Small intestine (tissue), 7 donors: ENCODE measurements at regions not wholly inside any gene's neighbourhood (a gene's known extent, or its start where the extent isn't known, plus 50 kb on each side); places are given as distances from the start of the nearest gene placed in this dataset.

Source experiments
- DNase-seq, 2 donors: peaks; one replicate each; pipeline versions ENCODE4 v3.0.0 to v3.0.0-alpha.2; 2013
- FAIRE-seq: peaks from 2 replicates; lab custom pipeline; 2012; peaks lifted over from hg19 to GRCh38; lab: Jason Lieb, UNC
- H3K27ac ChIP-seq, 3 donors: one replicate each; pipeline ENCODE4 v1.5.1; 2013; ENCODE audit warnings: low read length in 2 of 3, mild to moderate bottlenecking in 2 of 3, control low read depth in 1 of 3, inconsistent platforms in 1 of 3, low read depth in 1 of 3, moderate library complexity in 1 of 3
- H3K27me3 ChIP-seq, 3 donors: one replicate each; pipeline ENCODE4 v1.6.1; 2013; ENCODE audit warnings: low read length in 3 of 3, inconsistent platforms in 1 of 3; ENCODE audit not compliant: control insufficient read depth in 3 of 3, insufficient read depth in 3 of 3
- H3K36me3 ChIP-seq, 3 donors: one replicate each; pipeline ENCODE4 v1.6.1; 2013; ENCODE audit warnings: low read length in 3 of 3, inconsistent platforms in 1 of 3, low read depth in 1 of 3, mild to moderate bottlenecking in 1 of 3, moderate library complexity in 1 of 3; ENCODE audit not compliant: control insufficient read depth in 3 of 3, insufficient read depth in 2 of 3
- H3K4me1 ChIP-seq, 3 donors: one replicate each; pipeline ENCODE4 v1.6.1; 2013; ENCODE audit warnings: low read length in 2 of 3, inconsistent platforms in 1 of 3, low read depth in 1 of 3, mild to moderate bottlenecking in 1 of 3, moderate library complexity in 1 of 3; ENCODE audit not compliant: control insufficient read depth in 3 of 3, insufficient read depth in 2 of 3
- H3K4me3 ChIP-seq, 3 donors: one replicate each; pipeline ENCODE4 v1.5.1; 2013; ENCODE audit warnings: low read length in 3 of 3, control low read depth in 1 of 3, inconsistent platforms in 1 of 3, low read depth in 1 of 3, mild to moderate bottlenecking in 1 of 3, moderate library complexity in 1 of 3
- H3K9me3 ChIP-seq, 2 donors: one replicate each; pipeline ENCODE4 v1.6.1; 2013; ENCODE audit warnings: low read depth in 1 of 2, low read length in 1 of 2; ENCODE audit not compliant: control insufficient read depth in 2 of 2, insufficient read depth in 1 of 2
- WGBS, 3 donors: extraction: QIAGEN DNeasy Blood & Tissue Kit; methylation state at CpG; one replicate each; pipeline ENCODE4 v1.1.7; 2013; 5-methylcytosine and 5-hydroxymethylcytosine counted together
- donor health status: healthy with polysubstance abuse.
- donor health status: control.
- donor health status: control.
- donor health status: Bipolar disorder and iron deficiency.
- donor health status: healthy.

- Histone ChIP-seq H3K9me3 (peaks cover 0 to 9% of the 10 kb centered on the region in 2 donors), H3K4me1 (no peaks in the 10 kb centered on the region), H3K27me3 (no peaks in the 10 kb centered on the region), H3K36me3 (no peaks in the 10 kb centered on the region), H3K4me3 (no peak overlapping the region), H3K27ac (no peak overlapping the region)
- FAIRE-seq (no peak), DNase-seq (no peak)
- 90 to 92% (median 90%) methylated on average over 4 of the region's 4 CpGs for WGBS, 3 donors
Measured at GRCh38 chr12:124225730-124226129, 69.2 kb upstream of the RFLNA start.

- WGBS, 3 donors, result 83 to 89% (median 85%) methylated on average over 24 to 25 of the region's 25 CpGs
- peaks cover 4 to 20% (median 6%) of the 10 kb centered on the region in 3 donors for H3K4me1 ChIP-seq
- FAIRE-seq (no peak), DNase-seq (no peak)
- H3K27ac ChIP-seq, result no peak overlapping the region
- no peak overlapping the region for H3K4me3 ChIP-seq
- no peaks in the 10 kb centered on the region for H3K27me3 ChIP-seq
- H3K9me3 ChIP-seq, result peaks cover 0 to 14% of the 10 kb centered on the region in 2 donors
- no peaks in the 10 kb centered on the region for H3K36me3 ChIP-seq
Measured at GRCh38 chr12:124227951-124228711, 66.8 kb upstream of the RFLNA start.

GRCh38 chr12:124229520-124229919 lies 65.4 kb upstream of the RFLNA start:
- Histone ChIP-seq H3K27me3 (no peaks in the 10 kb centered on the region), H3K36me3 (no peaks in the 10 kb centered on the region), H3K4me1 (peaks cover 4 to 31% (median 10%) of the 10 kb centered on the region in 3 donors), H3K27ac (no peak overlapping the region), H3K4me3 (no peak overlapping the region), H3K9me3 (peaks cover 0 to 14% of the 10 kb centered on the region in 2 donors)
- no peak for FAIRE-seq
- DNase-seq, result no peak

GRCh38 chr12:124230117-124230757 lies 64.7 kb upstream of the RFLNA start:
- Histone ChIP-seq H3K4me3 (no peak overlapping the region), H3K4me1 (peaks cover 4 to 31% (median 10%) of the 10 kb centered on the region in 3 donors), H3K27ac (no peak overlapping the region), H3K36me3 (no peaks in the 10 kb centered on the region), H3K27me3 (no peaks in the 10 kb centered on the region), H3K9me3 (peaks cover 0 to 14% of the 10 kb centered on the region in 2 donors)
- no peak for DNase-seq
- no peak for FAIRE-seq
- 58 to 86% (median 83%) methylated on average over 2 of the region's 2 CpGs for WGBS, 3 donors

GRCh38 chr12:124230789-124231188 lies 64.1 kb upstream of the RFLNA start:
- H3K36me3 ChIP-seq, result no peaks in the 10 kb centered on the region
- peaks cover 0 to 14% of the 10 kb centered on the region in 2 donors for H3K9me3 ChIP-seq
- 96 to 99% (median 97%) methylated on average over 3 of the region's 3 CpGs for WGBS, 3 donors
- FAIRE-seq (no peak), DNase-seq (no peak)
- H3K4me3 ChIP-seq, result no peak overlapping the region
- no peaks in the 10 kb centered on the region for H3K27me3 ChIP-seq
- H3K27ac ChIP-seq, result peak overlapping the region in 1 of 3 donors; percentile 89
- peaks cover 4 to 36% (median 10%) of the 10 kb centered on the region in 3 donors for H3K4me1 ChIP-seq

GRCh38 chr12:124231980-124232653 lies 62.8 kb upstream of the RFLNA start:
- WGBS, 3 donors, result 32 to 67% (median 38%) methylated on average over 19 of the region's 19 CpGs
- Histone ChIP-seq H3K36me3 (no peaks in the 10 kb centered on the region), H3K4me3 (peak overlapping the region in 1 of 3 donors; percentile 9), H3K27ac (peak overlapping the region; percentile 61 to 89 (median 74)), H3K27me3 (no peaks in the 10 kb centered on the region), H3K9me3 (peaks cover 0 to 14% of the 10 kb centered on the region in 2 donors), H3K4me1 (peaks cover 4 to 48% (median 10%) of the 10 kb centered on the region in 3 donors)
- DNase-seq, result peak; percentile 91 to 94
- no peak for FAIRE-seq

GRCh38 chr12:124232654-124232987 lies 62.3 kb upstream of the RFLNA start:
- 46 to 60% (median 51%) methylated on average over 3 of the region's 3 CpGs for WGBS, 3 donors
- no peak for DNase-seq
- no peak for FAIRE-seq
- H3K4me3 ChIP-seq, result peak overlapping the region in 1 of 3 donors; percentile 9
- peaks cover 0 to 14% of the 10 kb centered on the region in 2 donors for H3K9me3 ChIP-seq
- H3K27ac ChIP-seq, result peak overlapping the region; percentile 61 to 89 (median 74)
- H3K27me3 ChIP-seq, result no peaks in the 10 kb centered on the region
- no peaks in the 10 kb centered on the region for H3K36me3 ChIP-seq
- H3K4me1 ChIP-seq, result peaks cover 4 to 53% (median 10%) of the 10 kb centered on the region in 3 donors

- H3K4me1 ChIP-seq, result peaks cover 4 to 59% (median 14%) of the 10 kb centered on the region in 3 donors
- H3K27ac ChIP-seq, result peak overlapping the region; percentile 5 to 89 (median 29)
- H3K4me3 ChIP-seq, result no peak overlapping the region
- FAIRE-seq (no peak), DNase-seq (peak; percentile 57 to 73)
- WGBS, 3 donors, result 30 to 59% (median 49%) methylated on average over 5 of the region's 5 CpGs
- no peaks in the 10 kb centered on the region for H3K27me3 ChIP-seq
- peaks cover 0 to 14% of the 10 kb centered on the region in 2 donors for H3K9me3 ChIP-seq
- no peaks in the 10 kb centered on the region for H3K36me3 ChIP-seq
Measured at GRCh38 chr12:124233041-124233796, 61.7 kb upstream of the RFLNA start.
